DMS79 (cell line): ENCODE measurements at regions not wholly inside any gene's neighbourhood (a gene's known extent, or its start where the extent isn't known, plus 50 kb on each side); places are given as distances from the start of the nearest gene placed in this dataset.
"Not testable (repeated sequence)": the region's sequence is repeated elsewhere in the genome, so short reads cannot be mapped to it uniquely, and the experiment has no call there.

Experiments
- DNase-seq: peaks from one replicate; lab custom pipeline; 2025; lab: John Stamatoyannopoulos, UW

GRCh38 chr6:9830808-9831207 is 584.1 kb downstream of the TFAP2A start:
- DNase-seq: no peak

DNA sequence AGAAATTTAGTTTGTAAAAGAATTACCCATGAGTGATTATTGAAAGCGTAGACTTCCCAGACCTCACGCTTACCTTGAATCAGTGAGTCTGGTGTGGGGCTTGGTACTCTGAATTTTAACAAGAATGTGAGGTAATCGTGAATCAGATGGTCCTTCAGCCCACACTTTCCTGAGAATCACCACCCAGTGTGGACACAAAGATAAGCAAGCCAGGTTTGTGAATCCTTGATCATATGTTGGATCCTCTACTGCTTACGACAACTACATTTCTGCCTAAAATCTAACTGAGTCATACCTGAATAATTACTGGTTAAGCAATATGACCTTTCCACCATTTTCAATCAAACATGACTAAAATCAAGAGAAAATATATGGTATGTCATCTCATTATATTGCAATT is 589.3 kb downstream of the TFAP2A start:
- no peak for DNase-seq

DNA sequence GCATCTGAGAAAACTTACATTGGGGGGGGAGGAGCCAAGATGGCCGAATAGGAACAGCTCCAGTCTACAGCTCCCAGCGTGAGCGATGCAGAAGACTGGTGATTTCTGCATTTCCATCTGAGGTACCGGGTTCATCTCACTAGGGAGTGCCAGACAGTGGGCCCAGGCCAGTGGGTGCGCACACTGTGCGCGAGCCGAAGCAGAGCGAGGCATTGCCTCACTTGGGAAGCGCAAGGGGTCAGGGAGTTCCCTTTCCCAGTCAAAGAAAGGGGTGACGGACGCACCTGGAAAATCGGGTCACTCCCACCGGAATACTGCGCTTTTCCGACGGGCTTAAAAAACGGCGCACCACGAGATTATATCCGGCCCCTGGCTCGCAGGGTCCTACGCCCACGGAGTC is 604.1 kb downstream of the TFAP2A start:
- DNase-seq: not testable (repeated sequence)

DNA sequence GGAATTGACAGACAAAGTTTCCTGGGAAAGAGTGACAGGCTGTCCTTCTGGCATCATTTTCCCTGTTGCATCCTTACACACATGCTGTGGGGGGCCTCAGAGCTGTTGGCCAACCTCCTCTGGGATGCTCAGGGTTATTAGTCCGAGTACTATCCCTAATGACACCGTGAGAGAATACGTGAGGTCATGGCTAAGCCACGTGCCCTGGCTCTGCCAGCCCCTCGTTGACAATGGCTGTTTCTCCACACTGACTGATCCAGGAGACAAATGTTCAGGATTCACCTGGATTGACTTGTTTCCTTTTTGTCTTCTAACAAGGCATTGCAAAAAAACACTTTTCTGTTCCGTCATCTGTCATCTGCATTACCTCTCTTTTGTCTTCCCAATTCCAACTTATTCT is 604.6 kb downstream of the TFAP2A start:
- no peak for DNase-seq

GRCh38 chr6:9806195-9806594 is 608.7 kb downstream of the TFAP2A start:
- no peak for DNase-seq

DNA sequence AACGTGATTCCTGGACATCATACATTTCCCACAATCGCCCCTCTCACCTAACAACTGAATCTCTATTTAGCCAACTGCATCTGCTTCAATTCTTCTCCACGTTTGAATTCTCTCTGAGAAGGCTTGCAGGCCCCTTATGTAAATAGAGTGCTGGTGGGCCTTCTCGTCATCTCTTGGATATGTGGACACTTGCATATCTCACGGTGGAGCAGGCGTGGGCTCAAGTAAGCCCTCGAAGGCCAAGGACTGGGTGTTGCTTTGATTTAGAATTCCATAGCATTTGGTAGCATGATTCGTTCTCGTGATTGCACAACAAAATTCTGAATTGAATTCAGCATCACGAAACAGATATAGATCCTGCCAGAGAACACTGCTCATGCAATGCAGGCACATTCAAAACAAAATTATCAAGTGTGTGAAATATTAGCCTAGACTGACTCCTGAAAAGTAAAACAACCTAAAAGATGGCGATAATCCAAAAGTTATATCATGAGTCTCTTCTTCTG is 613.6 kb downstream of the TFAP2A start:
- DNase-seq: no peak

DNA sequence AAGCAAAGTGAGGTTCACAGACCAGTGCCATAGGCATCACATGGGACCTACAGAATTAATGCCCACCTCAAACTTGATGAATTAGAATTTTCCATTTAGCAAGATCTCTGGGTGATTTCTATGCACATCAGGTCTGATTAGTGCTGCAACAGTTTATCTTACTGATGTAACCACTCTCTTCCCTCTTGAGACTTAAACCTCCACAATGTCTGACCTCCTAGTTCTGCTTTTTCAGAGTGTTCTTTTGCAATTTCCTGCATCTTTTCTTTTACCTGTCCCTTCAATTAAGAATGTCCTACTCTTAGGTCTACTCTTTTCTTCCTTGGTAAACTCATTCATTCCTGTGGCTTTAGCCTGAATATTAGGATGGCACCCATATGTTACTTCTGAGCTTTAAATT is 615.3 kb downstream of the TFAP2A start:
- DNase-seq: no peak

DNA sequence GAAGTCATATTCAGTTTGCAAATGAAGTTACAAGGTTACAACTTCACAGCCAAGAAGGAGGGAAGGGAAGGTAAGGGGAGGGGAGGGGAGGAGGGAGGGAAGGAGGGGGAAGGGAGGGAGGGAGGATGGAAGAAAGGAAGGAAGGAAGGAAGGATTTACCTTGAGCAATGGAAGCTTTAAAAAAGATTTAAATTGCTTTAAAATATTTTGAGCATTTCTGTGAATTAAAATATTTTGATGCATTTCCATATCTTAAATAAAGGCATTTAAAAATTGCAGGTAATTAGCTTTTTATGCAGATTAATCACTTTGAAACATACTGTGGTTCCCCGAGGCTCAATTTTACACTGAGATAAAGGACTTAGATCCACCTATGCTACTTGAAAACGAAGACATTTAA is 618.0 kb downstream of the TFAP2A start:
- no peak for DNase-seq

DNA sequence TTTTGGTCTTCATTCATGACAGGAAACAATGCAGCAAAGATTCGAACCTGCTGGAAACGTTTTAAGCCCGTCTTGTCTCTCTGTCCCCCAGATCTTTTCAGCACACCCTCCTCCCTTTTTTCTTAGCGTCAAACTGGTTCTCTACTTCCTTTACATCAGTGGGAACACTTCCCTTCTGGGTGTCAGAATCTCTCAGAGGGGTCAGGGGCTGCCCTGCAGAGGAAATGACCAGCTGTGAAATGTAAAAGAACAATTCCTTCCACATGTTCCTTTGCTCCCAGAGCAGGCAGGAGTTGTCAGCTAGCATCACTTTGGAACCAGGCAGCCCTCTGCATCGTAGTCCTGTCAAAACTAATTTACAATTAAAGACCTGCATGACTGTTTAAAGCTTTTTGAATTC is 619.0 kb downstream of the TFAP2A start:
- DNase-seq: no peak

- DNase-seq: no peak
Observed at GRCh38 chr6:9789201-9789600, 625.7 kb downstream of the TFAP2A start.

GRCh38 chr6:9784786-9785185 is 630.1 kb downstream of the TFAP2A start:
- DNase-seq: no peak

DNA sequence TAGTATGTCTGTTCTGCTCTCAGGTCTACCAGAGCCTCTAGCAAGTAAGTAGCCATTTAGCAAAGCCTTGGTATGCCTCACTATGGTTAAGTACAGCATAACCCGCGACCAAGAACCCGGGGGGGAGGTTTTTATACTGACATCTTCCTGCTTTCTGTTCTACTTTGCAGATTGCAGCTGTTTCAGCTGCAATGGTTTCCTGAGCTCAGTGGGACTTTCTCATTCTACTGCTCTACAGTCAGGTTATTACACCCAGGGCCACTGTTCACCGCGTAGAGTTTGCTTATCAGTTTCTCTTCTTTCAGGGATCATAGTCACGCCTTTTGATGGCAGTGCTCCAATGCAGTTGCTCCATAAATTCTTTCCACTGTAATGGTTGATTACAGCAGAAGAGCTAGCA is 631.3 kb downstream of the TFAP2A start:
- DNase-seq: no peak

DNA sequence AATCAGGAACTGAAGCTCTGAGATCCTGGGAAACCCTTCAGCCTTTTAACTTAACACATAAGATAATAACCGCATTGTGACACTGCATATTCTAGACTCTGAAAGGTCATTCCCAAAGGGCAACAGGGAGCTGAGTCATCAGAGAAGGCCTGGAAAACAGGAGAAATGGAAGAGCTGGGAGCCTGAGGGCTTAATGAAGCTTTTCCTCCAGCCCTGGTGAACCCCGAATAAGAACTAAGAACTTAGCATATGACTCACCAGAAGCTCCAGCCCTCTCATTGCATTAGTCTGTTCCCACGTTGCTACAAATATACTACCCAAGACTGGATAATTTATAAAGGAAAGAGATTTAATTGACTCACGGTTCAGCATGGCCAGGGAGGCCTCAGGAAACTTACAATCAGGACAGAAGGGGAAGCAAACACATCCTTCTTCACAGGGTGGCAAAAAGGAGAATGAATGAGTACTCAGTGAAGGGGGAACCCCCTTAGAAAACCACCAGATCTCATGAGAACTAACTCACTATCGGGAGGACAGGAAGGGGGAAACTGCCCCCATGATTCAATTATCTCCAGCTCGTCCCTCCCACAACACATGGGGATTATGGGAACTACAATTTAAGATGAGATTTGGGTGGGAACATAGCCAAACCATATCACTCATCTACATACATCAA is 648.5 kb downstream of the TFAP2A start:
- DNase-seq: no peak

- DNase-seq: no peak
Observed at GRCh38 chr6:9761220-9761619, 653.7 kb downstream of the TFAP2A start.

- DNase-seq: no peak
Observed at GRCh38 chr6:9754515-9754914, 660.4 kb downstream of the TFAP2A start.

DNA sequence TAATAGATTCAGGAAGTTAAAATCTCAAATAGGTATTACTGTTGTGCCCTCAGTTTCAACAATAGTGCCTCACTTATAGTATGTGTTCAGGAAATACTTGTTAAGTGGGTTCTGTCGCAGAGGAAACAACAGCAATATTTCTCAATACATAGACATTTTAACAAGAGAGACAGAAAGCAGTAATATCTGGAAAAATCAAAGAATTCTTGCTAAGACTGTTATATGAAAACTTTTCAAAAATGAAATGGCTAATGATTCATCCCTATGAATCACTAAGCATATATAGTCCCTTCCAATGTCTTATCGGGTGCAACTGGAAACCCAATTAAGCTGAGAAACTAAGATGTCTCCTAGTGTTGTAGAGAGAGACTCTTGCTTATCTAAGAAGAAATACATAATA is 668.9 kb downstream of the TFAP2A start:
- DNase-seq: no peak

GRCh38 chr6:9745476-9745875 is 669.4 kb downstream of the TFAP2A start:
- DNase-seq: no peak

DNA sequence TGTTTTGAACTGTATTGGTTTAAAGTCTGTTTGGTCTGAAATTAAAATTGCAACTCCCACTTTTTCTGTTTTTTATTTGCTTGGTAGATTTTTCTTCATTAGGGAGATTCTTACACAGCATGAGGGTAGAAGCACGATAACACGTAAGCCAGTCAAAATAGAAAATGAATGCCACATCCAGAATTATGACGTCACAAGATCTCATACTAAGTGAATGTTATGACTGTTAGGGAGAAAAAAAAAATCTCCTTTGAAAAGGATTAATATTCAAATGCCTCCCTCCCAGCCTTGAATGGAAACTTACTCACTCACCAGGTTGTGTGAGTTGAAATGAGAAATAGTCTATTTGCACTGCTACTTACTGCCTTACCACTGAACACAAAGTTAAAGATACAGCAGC is 670.8 kb downstream of the TFAP2A start:
- no peak for DNase-seq

GRCh38 chr6:9732056-9732455 is 682.8 kb downstream of the TFAP2A start:
- no peak for DNase-seq

GRCh38 chr6:9725776-9726175 is 689.1 kb downstream of the TFAP2A start:
- DNase-seq: not testable (repeated sequence)

DNA sequence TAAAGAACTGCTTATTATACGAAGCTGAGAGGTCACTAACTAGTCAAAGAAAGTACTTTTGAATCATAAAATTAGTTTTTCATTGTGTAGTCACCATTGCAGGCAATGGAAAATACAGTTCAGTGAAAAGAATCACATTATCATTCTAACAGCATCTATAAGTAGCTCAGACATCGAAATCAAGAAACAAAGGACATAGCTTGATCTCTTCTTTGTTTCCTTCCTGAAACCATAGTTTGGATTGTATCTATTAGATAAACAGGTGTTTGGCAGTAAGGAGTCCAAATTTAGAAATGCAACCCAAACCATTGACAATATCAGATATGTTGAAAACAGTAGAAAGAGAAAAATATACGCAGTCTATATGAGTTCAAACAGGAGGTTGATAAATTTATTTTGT is 697.3 kb downstream of the TFAP2A start:
- DNase-seq: no peak

- no peak for DNase-seq
Observed at GRCh38 chr6:9711365-9711764, 703.5 kb downstream of the TFAP2A start.

DNA sequence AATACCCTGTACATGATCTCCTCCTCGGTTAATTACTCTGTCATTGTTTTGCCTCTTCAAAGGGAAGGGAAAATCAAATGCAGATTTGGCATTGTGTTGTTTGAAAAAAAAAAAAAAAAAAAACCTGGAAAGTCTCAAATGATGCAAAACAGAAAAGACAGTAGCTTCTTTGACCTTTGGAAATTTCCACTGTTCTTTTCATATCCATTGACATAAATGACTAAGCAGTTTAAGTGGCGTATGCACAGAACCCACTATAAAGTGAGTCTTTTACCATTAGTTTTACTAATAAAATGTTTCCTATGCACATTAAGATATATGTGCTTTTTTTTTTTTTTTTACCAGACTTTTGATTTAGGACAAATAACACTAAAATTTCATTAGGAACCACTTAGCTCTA is 704.3 kb downstream of the TFAP2A start:
- no peak for DNase-seq

GRCh38 chr6:9708600-9708999 is 706.3 kb downstream of the TFAP2A start:
- DNase-seq: no peak
